Stomach smooth muscle (tissue), 2 donors: ENCODE measurements at regions not wholly inside any gene's neighbourhood (a gene's known extent, or its start where the extent isn't known, plus 50 kb on each side); places are given as distances from the start of the nearest gene placed in this dataset.
"Not testable (repeated sequence)": the region's sequence is repeated elsewhere in the genome, so short reads cannot be mapped to it uniquely, and the experiment has no call there.

ENCODE experiments used
- H3K27ac ChIP-seq: one replicate; pipeline ENCODE4 v1.7.0; 2013; ENCODE audit warnings: mild to moderate bottlenecking, low read length, inconsistent platforms
- H3K27me3 ChIP-seq, 2 donors: one replicate each; pipeline ENCODE4 v1.7.0; 2013; ENCODE audit warnings: low read length in 2 of 2; ENCODE audit not compliant: insufficient read depth in 2 of 2, control insufficient read depth in 1 of 2
- H3K36me3 ChIP-seq, 2 donors: one replicate each; pipeline ENCODE4 v1.7.0; 2013; ENCODE audit warnings: low read length in 2 of 2; ENCODE audit not compliant: control insufficient read depth in 2 of 2, insufficient read depth in 2 of 2
- H3K4me1 ChIP-seq: one replicate; pipeline ENCODE4 v1.7.0; 2013; ENCODE audit warnings: low read length; ENCODE audit not compliant: control insufficient read depth, insufficient read depth
- H3K4me3 ChIP-seq, 2 donors: one replicate each; pipeline ENCODE4 v1.7.0; 2013; ENCODE audit warnings: low read length in 2 of 2
- H3K9ac ChIP-seq, 2 donors: one replicate each; pipeline ENCODE4 v1.7.0; 2013; ENCODE audit warnings: low read length in 2 of 2, mild to moderate bottlenecking in 1 of 2
- H3K9me3 ChIP-seq, 2 donors: one replicate each; pipeline ENCODE4 v1.7.0; 2013; ENCODE audit warnings: low read length in 2 of 2; ENCODE audit not compliant: control insufficient read depth in 2 of 2
- donor health status: healthy.
- donor health status: Pancreatic carcinoma.

DNA sequence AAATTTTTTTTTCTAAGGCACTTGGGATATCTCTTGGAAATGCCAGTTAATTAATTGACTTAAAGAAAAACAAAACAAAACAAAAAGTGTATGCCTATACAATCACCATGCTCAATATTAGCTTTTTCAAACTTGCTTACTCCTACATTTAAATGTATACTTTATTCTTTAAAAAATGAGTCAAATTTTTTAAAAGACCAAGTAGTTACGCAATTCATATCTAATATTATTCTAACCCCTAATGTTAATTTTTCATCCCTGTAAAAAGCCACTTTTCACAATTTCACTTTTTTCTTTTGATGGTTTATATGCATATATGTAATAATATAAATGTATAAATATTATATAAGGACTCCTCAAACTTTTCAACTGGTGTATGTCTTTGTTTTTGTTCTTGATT is 211.2 kb downstream of the PRDM9 start:
- H3K4me1 ChIP-seq: no peaks in the 10 kb centered on the region
- no peaks in the 10 kb centered on the region for H3K27me3 ChIP-seq
- H3K4me3 ChIP-seq: no peak overlapping the region

DNA sequence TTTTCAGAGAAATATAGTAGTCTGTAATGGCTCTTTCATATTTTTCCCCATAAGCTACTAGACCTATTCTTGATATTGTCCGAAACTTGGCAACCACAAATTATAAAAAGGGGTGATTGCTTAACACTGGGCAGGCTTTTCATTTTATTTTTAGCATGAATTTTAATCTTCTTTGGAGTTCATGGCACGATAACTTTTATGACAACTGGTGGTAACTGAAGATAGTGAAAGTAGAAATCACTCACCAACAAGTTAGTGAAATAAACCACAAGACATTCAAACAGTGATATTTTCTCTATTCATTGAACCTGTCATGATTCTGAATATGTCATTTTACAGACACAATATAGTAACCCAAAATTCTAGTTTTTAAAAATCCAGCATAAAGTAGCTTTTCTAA is 213.9 kb downstream of the PRDM9 start:
- H3K27me3 ChIP-seq: no peaks in the 10 kb centered on the region
- no peaks in the 10 kb centered on the region for H3K9me3 ChIP-seq
- no peak overlapping the region for H3K9ac ChIP-seq
- no peak overlapping the region for H3K4me3 ChIP-seq
- H3K36me3 ChIP-seq: no peaks in the 10 kb centered on the region
- no peaks in the 10 kb centered on the region for H3K4me1 ChIP-seq
- H3K27ac ChIP-seq: no peak overlapping the region

More for the DNA sequence above, 211.2 kb downstream of the PRDM9 start:
- Histone ChIP-seq H3K9me3 (no peaks in the 10 kb centered on the region), H3K9ac (no peak overlapping the region), H3K36me3 (no peaks in the 10 kb centered on the region), H3K27ac (no peak overlapping the region)

DNA sequence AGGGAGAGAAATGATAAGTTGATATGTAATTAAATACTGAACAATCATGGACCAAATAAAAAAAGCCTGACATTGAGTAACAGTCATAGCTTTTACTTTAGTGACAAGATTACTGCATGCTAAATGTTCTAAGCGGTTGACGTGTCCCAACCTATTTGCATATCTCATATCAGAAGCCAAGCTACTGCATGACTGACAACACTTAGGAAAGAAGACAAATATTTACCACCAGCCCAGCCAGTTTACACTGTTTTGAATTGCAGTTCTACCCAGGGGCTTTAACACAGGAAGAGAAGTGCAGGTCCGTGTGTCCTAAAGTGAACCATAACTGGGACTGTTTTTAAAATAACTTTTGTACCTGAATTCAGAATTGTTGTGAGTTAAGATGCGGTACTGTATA is 219.9 kb downstream of the PRDM9 start:
- Histone ChIP-seq H3K36me3 (no peaks in the 10 kb centered on the region), H3K27ac (no peak overlapping the region), H3K27me3 (no peaks in the 10 kb centered on the region), H3K9ac (no peak overlapping the region), H3K9me3 (no peaks in the 10 kb centered on the region), H3K4me1 (no peaks in the 10 kb centered on the region), H3K4me3 (no peak overlapping the region)

DNA sequence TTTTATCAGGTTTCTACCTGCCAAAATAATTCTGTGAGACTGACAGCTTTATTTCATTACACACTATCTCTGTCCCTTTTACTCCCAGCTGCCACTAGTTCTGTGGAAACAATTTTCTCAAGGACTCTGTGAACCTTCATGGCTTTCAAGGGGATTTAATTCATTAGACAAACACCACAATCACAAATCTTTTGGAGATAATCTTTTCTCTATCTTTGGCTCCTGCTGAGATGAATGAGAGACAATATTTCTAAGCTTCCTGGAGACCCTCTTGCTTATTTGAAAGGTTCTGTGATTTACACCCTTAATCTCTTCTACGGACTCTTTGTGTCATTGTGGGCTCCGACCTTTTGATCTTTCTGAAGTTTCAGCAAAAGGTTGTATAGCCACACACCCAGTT is 222.6 kb downstream of the PRDM9 start:
- Histone ChIP-seq H3K9me3 (no peaks in the 10 kb centered on the region), H3K27ac (no peak overlapping the region), H3K4me1 (no peaks in the 10 kb centered on the region), H3K27me3 (no peaks in the 10 kb centered on the region), H3K9ac (no peak overlapping the region), H3K4me3 (no peak overlapping the region), H3K36me3 (no peaks in the 10 kb centered on the region)

DNA sequence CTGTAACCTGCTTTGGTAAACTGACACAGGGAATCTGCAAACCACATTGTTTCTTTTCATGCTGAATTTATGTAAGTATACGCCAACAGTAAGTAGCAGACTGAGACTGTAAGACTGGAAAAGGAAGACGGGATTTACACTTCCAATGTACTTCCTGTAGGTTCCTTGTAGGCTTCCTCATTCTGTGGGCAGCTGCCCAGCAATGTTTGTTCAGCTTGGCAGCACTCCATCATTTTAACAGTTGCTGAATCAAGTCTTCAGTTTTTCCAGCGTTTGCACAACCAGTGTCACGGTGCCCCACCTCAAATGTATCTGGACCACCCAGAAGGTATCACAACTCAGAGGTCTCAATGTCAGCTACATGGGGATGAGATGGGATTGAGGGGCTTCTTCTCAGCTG is 232.6 kb downstream of the PRDM9 start:
- Histone ChIP-seq H3K27me3 (no peaks in the 10 kb centered on the region), H3K36me3 (no peaks in the 10 kb centered on the region), H3K4me1 (no peaks in the 10 kb centered on the region)

DNA sequence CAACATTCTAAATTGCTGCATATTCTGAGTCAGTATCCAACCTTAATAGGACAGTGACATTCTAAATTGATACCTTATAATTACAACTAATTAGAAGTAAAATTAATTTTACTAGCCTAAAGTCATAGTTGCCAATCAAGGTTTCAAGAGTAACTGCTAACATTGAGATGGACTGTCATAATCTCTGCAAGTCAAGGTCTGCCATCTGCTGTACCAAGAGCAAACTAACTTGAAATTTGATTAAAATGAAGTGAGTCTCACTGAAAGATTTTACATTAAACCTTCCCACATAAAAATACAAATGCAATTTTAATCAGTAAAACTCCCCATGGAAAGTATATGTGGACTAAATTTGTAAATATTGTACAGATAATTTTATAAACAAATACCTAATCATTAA is 235.3 kb downstream of the PRDM9 start:
- H3K27me3 ChIP-seq: no peaks in the 10 kb centered on the region
- H3K27ac ChIP-seq: no peak overlapping the region
- no peak overlapping the region for H3K9ac ChIP-seq
- H3K4me3 ChIP-seq: no peak overlapping the region
- no peaks in the 10 kb centered on the region for H3K4me1 ChIP-seq
- no peaks in the 10 kb centered on the region for H3K9me3 ChIP-seq
- no peaks in the 10 kb centered on the region for H3K36me3 ChIP-seq

More for the DNA sequence above, 232.6 kb downstream of the PRDM9 start:
- Histone ChIP-seq H3K4me3 (no peak overlapping the region), H3K9me3 (no peaks in the 10 kb centered on the region), H3K27ac (no peak overlapping the region), H3K9ac (no peak overlapping the region)

DNA sequence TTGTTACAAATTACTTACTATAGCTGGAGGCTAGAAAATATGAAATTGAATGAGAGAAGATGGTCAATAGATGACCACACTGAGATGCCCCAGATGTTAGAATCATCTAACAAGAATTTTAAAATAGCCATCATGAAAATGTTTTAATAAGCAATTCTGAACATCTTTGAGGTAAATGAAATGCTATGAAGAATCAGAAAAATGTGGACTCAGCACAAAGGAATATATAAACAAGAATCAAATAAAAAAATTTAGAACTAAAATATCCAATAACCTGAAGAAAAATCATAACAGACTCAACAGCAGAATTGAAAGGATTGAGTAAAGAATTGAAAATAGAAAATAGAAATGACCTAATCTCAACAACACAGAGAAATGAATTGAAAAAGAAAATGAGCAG is 248.5 kb downstream of the PRDM9 start:
- Histone ChIP-seq H3K27ac (no peak overlapping the region), H3K27me3 (no peaks in the 10 kb centered on the region), H3K4me3 (no peak overlapping the region)

DNA sequence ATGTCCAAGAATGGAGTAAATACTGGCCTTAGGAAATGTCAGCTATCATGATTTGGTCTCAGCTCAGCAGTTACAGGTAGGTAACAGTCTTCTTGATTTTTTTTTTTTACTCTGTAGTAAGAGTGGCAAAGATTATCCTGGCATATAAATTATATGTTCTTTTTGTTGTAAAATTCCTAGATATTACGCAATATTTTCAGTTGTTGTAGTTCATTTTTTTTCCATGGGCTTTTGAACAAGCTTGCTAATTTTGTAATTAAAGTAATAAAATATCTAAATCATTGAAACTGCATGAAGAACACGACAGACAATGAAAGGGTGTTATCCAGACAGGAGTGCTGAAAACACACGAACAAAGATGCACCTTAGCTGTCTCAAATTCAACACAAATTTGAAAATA is 249.4 kb downstream of the PRDM9 start:
- Histone ChIP-seq H3K36me3 (no peaks in the 10 kb centered on the region), H3K9ac (no peak overlapping the region), H3K9me3 (no peaks in the 10 kb centered on the region), H3K4me1 (no peaks in the 10 kb centered on the region), H3K4me3 (no peak overlapping the region), H3K27me3 (no peaks in the 10 kb centered on the region), H3K27ac (no peak overlapping the region)

More for the DNA sequence above, 248.5 kb downstream of the PRDM9 start:
- no peaks in the 10 kb centered on the region for H3K9me3 ChIP-seq
- no peaks in the 10 kb centered on the region for H3K36me3 ChIP-seq
- no peaks in the 10 kb centered on the region for H3K4me1 ChIP-seq
- H3K9ac ChIP-seq: no peak overlapping the region

DNA sequence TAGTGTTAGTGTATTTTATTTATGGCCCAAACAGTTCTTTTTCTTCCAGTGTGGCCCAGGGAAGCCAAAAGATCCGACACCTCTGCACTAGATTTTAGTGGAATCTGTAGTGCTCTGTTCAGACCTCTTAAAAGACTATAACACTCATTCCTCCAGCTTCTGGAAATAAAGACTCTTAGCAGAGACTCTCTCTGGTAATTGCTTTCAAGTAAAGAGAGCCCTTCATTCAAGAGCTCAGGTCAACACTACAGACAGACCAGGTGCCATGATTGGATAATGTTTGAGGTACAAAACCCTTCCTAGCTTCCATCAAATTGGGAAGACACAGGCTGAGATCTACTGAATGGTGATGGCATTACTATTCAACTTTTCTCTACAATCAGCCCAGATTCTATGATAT is 255.8 kb downstream of the PRDM9 start:
- Histone ChIP-seq H3K4me3 (no peak overlapping the region), H3K4me1 (no peaks in the 10 kb centered on the region), H3K27me3 (no peaks in the 10 kb centered on the region), H3K36me3 (no peaks in the 10 kb centered on the region), H3K9me3 (no peaks in the 10 kb centered on the region), H3K9ac (no peak overlapping the region), H3K27ac (no peak overlapping the region)

DNA sequence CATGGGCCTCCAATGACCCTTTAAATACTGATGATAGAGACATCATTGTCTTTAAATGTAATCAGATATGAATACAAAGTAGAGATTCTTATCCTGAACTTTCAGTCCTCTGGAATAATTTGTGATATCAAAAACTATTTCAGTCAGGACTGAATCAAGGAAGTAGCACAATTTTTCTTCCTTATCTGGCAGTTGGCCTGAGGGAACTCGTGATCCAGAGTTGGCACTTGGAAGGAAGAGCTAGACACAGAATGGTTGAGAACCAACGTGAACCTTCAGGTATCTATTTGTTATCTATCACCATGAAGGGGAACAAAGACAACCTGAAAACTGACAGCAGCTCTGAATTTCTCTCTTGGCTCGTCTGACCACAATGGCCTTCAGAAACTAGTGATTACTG is 269.3 kb downstream of the PRDM9 start:
- Histone ChIP-seq H3K36me3 (no peaks in the 10 kb centered on the region), H3K4me1 (no peaks in the 10 kb centered on the region), H3K27ac (no peak overlapping the region), H3K4me3 (no peak overlapping the region), H3K9ac (no peak overlapping the region), H3K9me3 (no peaks in the 10 kb centered on the region), H3K27me3 (no peaks in the 10 kb centered on the region)

DNA sequence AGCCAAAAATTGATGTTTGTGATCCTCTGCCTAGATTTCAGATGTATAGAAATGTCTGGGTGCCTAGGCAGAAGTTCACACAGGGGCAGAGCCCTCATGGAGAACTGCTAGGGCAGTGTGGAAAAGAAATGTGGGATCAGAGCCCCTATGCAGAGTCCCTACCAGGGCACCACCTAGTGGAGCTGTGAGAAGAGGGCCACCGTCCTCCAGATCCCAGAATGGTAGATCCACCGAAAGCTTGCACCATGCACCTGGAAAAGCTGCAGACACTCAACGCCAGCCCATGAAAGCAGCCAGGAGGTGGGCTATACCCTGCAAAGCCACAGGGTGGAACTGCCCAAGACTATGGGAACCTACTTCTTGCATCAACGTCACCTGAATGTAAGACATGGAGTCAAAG is 292.9 kb downstream of the PRDM9 start:
- H3K9me3 ChIP-seq, H3K4me1 ChIP-seq: not testable (repeated sequence)

More for the DNA sequence above, 292.9 kb downstream of the PRDM9 start:
- H3K36me3 ChIP-seq, H3K27ac ChIP-seq, H3K4me3 ChIP-seq, H3K27me3 ChIP-seq, H3K9ac ChIP-seq: not testable (repeated sequence)
